Uterus (tissue), 3 donors: ENCODE measurements at regions not wholly inside any gene's neighbourhood (a gene's known extent, or its start where the extent isn't known, plus 50 kb on each side); places are given as distances from the start of the nearest gene placed in this dataset.

Experiments
- DNase-seq, 2 donors: peaks; one replicate each; pipeline ENCODE4 v3.0.0-alpha.2; 2019 to 2020
- H3K27ac ChIP-seq, 2 donors: fragments of 200-600 bp; sonication (generic); 1 replicate in 1 of 2; 2 replicates in 1 of 2; pipeline ENCODE4 v1.5.1; 2016 to 2018
- H3K27me3 ChIP-seq, 2 donors: fragments of 200-600 bp; sonication (generic); one replicate each; pipeline ENCODE4 v1.5.1; 2018 to 2019; ENCODE audit warnings: control low read depth in 1 of 2
- H3K36me3 ChIP-seq, 2 donors: fragments of 200-600 bp; sonication (generic); one replicate each; pipeline ENCODE4 v1.5.1; 2019; ENCODE audit warnings: control low read depth in 1 of 2
- H3K4me1 ChIP-seq, 2 donors: fragments of 200-600 bp; sonication (generic); one replicate each; pipeline ENCODE4 v1.5.1; 2018 to 2019; ENCODE audit warnings: control low read depth in 1 of 2
- H3K4me3 ChIP-seq, 2 donors: fragments of 200-600 bp; sonication (generic); 1 replicate in 1 of 2; 2 replicates in 1 of 2; pipeline ENCODE4 v1.5.1; 2018 to 2019; ENCODE audit warnings: mild to moderate bottlenecking in 1 of 2
- H3K9me3 ChIP-seq, 2 donors: fragments of 200-600 bp; sonication (generic); one replicate each; pipeline ENCODE4 v1.5.1; 2019; ENCODE audit warnings: control low read depth in 1 of 2
- CTCF ChIP-seq, 4 experiments: fragments of 200-600 bp in 2 of 4; fragments of 450-650 bp in 2 of 4; sonication (generic) in 2 of 4; IDR thresholded peaks; one replicate each; pipeline ENCODE4 v1.5.1; 2016 to 2019; ENCODE audit warnings: antibody characterized with exemption in 4 of 4, mild to moderate bottlenecking in 2 of 4, moderate library complexity in 1 of 4
- POLR2A ChIP-seq, 2 donors: fragments of 450-650 bp; IDR thresholded peaks; one replicate each; pipeline ENCODE4 v1.6.1; 2016; ENCODE audit warnings: antibody characterized with exemption in 2 of 2, mild to moderate bottlenecking in 1 of 2, moderate library complexity in 1 of 2
- intact Hi-C: fragments of 100-400 bp; cut with DNase I; formaldehyde crosslinking; loops from one replicate; pipeline ENCODE4 v1.15.1; 2023; ENCODE audit warnings: low total_unique reads
- donor health status: DM: yes; HTN: yes; CAD: no.

GRCh38 chr18:2281086-2281485 is 290.2 kb downstream of the METTL4 start:
- intact Hi-C loops, result no loop called here
- H3K4me1 ChIP-seq, result no peaks in the 10 kb centered on the region
- DNase-seq, result no peak
- TF ChIP-seq CTCF (IDR thresholded peaks at IDR 0.05), result no peak
- no peak for TF ChIP-seq POLR2A (IDR thresholded peaks at IDR 0.05)
- H3K9me3 ChIP-seq, result no peaks in the 10 kb centered on the region
- H3K4me3 ChIP-seq, result no peak overlapping the region
- H3K36me3 ChIP-seq, result no peaks in the 10 kb centered on the region
- no peak overlapping the region for H3K27ac ChIP-seq
- no peaks in the 10 kb centered on the region for H3K27me3 ChIP-seq

- Histone ChIP-seq H3K27ac (no peak overlapping the region), H3K9me3 (no peaks in the 10 kb centered on the region), H3K4me3 (no peak overlapping the region), H3K36me3 (no peaks in the 10 kb centered on the region), H3K4me1 (no peaks in the 10 kb centered on the region), H3K27me3 (no peaks in the 10 kb centered on the region)
- TF ChIP-seq CTCF (IDR thresholded peaks at IDR 0.05) (no peak), POLR2A (IDR thresholded peaks at IDR 0.05) (no peak)
- intact Hi-C loops, result no loop called here
- DNase-seq, result no peak
Observed at GRCh38 chr18:2281523-2282199, 289.6 kb downstream of the METTL4 start.

- Histone ChIP-seq H3K27ac (no peak overlapping the region), H3K27me3 (no peaks in the 10 kb centered on the region), H3K4me1 (no peaks in the 10 kb centered on the region), H3K4me3 (no peak overlapping the region), H3K9me3 (no peaks in the 10 kb centered on the region), H3K36me3 (no peaks in the 10 kb centered on the region)
- DNase-seq, result peak in 1 of 2 donors; percentile 11
- intact Hi-C loops, result no loop called here
- TF ChIP-seq POLR2A (IDR thresholded peaks at IDR 0.05), result no peak
- TF ChIP-seq CTCF (IDR thresholded peaks at IDR 0.05), result no peak
Observed at GRCh38 chr18:2293109-2293839, 278.0 kb downstream of the METTL4 start.

GRCh38 chr18:2301316-2301715 is 270.0 kb downstream of the METTL4 start:
- Histone ChIP-seq H3K9me3 (no peaks in the 10 kb centered on the region), H3K27me3 (no peaks in the 10 kb centered on the region), H3K27ac (no peak overlapping the region), H3K4me1 (no peaks in the 10 kb centered on the region), H3K36me3 (no peaks in the 10 kb centered on the region), H3K4me3 (no peak overlapping the region)
- no peak for DNase-seq
- intact Hi-C loops, result no loop called here
- TF ChIP-seq CTCF (IDR thresholded peaks at IDR 0.05) (no peak), POLR2A (IDR thresholded peaks at IDR 0.05) (no peak)

GRCh38 chr18:2302012-2302411 is 269.3 kb downstream of the METTL4 start:
- H3K4me1 ChIP-seq, result no peaks in the 10 kb centered on the region
- H3K27ac ChIP-seq, result no peak overlapping the region
- H3K27me3 ChIP-seq, result no peaks in the 10 kb centered on the region
- TF ChIP-seq POLR2A (IDR thresholded peaks at IDR 0.05), result no peak
- no peak for TF ChIP-seq CTCF (IDR thresholded peaks at IDR 0.05)
- no peaks in the 10 kb centered on the region for H3K9me3 ChIP-seq
- no peak for DNase-seq
- no peak overlapping the region for H3K4me3 ChIP-seq
- intact Hi-C loops, result no loop called here
- no peaks in the 10 kb centered on the region for H3K36me3 ChIP-seq
